GM18499 (cell line): ENCODE measurements at regions not wholly inside any gene's neighbourhood (a gene's known extent, or its start where the extent isn't known, plus 50 kb on each side); places are given as distances from the start of the nearest gene placed in this dataset.

Source experiments
- ATAC-seq: cut with Tn5 transposase; IDR thresholded peaks from one replicate; pipeline ENCODE4 v1.9.1; 2021; ENCODE audit warnings: moderate number of reproducible peaks; ENCODE audit not compliant: insufficient read depth, unreplicated experiment

DNA sequence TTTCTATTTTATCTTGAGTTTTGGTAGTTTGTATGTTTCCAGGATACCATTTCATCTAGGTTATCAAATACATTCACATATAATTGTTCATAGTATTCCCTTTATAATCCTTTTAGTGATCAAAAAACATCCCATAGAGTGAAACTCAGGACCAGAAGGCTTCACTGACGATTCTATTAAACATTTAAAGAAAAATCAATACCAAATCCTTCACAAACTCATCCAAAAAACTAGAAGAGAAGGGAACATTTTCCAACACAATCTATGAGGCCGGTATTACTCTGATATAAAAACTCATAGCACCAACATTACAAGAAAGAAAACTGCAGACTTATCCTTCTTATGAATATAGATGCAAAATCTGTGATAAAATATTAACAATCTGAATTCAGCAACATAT, 203.4 kb downstream of the ANKRD50 start:
- no peak for ATAC-seq

- ATAC-seq, result no peak
Observed at GRCh38 chr4:124514588-124514987, 197.9 kb downstream of the ANKRD50 start.

- no peak for ATAC-seq
Observed at GRCh38 chr4:124515591-124515990, 196.9 kb downstream of the ANKRD50 start.

DNA sequence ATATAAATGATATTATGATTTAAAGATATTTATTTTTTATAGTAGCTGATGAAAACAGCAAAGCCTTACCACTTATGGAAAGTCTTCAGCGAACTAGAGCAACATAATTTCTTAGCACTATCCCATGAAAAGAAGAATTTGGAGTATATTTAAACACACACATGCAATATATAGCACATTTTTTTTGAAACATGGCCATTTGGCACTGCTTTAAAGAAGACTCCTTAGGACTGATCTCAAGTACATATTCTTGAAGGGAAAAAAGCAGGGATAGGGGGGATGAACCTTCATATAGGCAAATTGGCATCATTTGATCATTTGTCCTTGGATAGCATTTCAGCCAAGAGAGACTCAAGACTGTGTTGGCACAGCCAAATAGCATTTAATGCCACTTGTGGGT, 193.3 kb downstream of the ANKRD50 start:
- ATAC-seq, result no peak

GRCh38 chr4:124523816-124524215, 188.7 kb downstream of the ANKRD50 start:
- ATAC-seq, result no peak

DNA sequence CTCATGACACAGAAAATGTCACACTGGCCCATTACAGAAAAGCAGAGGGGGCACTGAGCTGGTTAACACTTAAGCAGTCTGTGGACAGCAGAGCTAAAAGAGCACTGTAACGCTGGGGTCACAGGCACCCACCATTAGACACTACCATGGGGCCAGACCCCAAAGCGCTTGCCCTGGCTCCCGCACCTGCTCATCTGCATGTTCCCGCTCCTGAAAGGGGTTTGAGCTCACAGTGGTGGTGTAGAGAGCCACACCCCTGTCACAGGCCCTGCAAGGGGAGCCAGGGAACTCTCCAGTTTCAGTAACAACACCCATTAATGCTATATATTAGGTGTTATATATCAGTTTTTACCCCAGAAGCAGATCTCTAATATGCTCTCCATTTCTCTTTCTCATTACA, 187.0 kb downstream of the ANKRD50 start:
- ATAC-seq, result no peak

DNA sequence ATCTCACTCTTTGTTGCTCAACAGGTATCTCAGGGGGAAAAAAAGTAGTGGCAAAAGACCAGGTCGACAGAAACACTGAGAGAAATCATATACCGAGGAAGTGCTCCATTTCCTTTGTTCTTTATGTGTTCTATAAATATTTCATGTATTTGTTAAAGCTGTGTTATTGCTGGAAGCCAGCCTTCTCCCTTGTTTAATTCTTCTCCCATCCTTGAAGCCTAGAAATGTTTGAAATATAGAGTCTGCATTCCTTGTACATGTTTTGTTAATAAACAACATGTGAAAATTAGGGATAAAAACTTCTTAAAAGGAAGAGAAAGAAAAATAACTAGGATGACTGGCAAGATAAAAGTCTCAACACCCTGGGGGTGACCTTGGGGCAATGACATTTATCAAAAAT, 186.2 kb downstream of the ANKRD50 start:
- no peak for ATAC-seq

DNA sequence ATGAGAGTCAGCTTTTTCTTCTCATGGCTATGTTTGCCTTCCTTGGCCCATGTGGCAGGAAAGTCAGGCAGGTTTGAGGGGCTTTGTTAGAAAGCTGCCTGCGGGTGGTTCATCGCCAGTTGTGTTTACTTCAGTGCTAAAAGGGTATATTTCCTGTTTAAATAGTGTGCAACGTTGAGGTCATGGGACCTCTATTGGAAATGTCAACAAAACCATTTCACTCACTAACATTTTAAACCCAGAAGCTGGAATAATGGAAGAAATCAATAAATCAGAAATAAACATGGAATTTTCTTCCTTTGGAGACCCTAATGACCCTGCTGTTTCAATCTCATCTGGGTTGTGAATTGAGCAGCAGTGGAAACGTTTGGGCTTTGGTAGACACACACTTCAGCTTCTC, 185.8 kb downstream of the ANKRD50 start:
- no peak for ATAC-seq

DNA sequence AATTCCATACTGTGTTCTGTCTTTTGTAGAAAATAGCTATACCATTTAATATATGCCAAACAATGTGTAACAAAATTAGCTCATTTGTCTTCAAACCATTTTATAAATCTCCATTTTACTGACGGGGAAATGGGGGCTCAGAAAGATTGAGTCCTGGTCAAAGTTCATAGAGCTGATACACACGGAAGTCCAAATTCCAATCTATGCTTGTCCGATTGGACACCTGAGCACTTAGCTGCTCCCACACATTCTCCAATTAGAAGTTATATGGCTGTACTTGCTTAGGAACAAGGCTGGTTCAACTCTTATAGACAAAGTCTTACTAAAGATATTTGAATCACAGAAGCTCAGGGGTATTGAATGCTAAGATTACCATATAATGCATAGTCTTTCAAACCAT, 185.2 kb downstream of the ANKRD50 start:
- ATAC-seq, result no peak

GRCh38 chr4:124529131-124529530, 183.4 kb downstream of the ANKRD50 start:
- ATAC-seq, result no peak

DNA sequence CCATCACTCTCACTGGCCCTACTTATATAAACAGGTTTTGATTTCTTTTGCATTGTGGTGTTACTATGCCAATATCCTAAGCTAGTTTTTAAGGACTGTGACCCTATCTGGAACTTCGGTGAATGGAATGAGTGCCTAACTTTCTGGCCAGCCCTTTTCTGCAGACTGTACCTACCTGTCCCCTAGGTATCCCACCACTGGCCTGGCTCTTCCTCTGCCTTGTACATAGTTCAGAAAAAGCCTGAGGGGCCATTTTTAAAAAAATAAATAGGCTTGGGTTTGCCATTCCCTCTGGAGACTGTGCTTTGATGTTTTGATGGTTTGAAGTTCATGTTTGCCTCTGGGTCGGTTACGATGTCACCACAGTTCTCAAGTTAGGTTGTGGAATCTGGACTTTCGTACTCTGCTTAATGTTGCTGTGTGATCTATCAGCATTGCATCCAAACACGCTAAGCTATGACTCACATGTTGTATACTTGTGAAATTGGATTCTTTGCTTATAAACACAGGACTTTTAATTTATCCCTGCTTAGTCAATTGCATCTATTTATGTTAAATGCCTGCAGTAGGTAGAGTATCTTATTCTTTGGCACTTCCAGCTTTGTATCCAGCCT, 182.0 kb downstream of the ANKRD50 start:
- no peak for ATAC-seq

DNA sequence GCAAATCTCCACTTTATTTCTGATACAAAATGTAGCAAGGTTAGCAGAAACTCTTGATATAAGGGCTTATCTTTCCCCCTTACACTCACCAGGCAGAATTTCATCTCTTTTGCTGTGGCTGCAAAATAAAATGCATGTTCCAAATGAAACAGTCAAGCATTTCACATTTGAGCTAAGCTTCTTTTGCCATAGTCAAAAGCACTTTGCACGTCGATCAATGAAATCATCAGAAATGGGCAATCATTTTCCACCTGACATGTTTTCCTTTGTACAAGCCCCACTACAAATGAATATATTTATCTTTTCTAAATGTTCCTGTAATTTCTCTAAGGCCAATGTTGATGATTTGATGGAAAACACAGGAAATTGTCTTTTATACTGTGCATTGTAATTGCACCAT, 178.4 kb downstream of the ANKRD50 start:
- ATAC-seq, result no peak

DNA sequence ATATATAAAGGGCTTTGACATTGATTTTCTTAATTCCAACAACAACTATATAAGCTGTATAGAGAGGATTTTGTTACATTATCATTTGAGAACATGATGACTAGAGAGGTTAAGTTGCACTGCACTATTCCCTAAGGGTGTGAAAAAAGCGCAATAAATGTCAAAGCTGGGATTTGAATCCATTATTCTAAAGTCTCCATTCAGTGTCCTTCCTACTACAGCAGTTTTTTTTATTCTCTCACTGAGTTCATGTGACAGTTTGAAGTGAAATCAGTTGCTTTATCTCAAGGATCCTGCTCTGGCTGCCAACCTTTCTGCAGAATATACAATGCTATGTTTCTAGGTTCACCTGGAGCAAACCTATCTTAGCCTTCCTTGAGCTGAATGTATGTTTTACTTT, 177.5 kb downstream of the ANKRD50 start:
- ATAC-seq, result no peak

GRCh38 chr4:124536946-124537345, 175.6 kb downstream of the ANKRD50 start:
- no peak for ATAC-seq

GRCh38 chr4:124537971-124538370, 174.6 kb downstream of the ANKRD50 start:
- ATAC-seq, result no peak

GRCh38 chr4:124540014-124540413, 172.5 kb downstream of the ANKRD50 start:
- ATAC-seq, result no peak

DNA sequence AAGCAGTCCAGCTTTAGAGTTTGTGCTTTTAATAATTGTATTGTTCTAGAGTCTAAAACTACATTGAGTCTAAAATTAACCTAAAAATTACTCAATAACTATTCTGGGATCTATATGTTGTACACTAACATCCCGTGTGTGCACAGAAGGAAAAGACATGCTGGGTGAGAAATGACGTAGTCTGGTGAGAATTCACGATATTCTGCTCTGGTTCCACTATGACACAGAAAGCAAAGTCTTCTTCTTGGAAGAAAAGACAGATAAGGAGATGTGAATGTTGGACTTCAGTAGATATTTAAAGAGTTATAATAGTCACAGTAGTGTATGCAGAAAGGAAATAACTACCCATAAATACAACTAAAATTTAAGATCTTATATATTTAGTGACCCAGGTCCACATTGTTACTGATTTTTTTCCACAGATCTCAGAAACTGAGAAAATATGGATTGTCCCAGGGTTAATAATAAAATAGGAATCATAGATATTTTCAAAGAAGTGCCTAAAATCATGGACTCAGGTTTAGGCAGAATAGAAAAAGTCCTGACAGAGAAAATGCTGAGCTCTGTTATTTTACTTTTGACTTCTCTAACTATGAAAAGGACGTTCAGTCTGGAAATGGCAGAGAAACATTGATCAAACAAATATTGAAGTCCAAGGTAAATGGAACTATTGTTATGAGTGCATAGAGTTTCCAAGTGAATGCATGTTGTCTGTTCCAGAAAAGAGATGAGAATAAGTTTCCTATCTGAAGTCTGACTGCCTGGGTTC, 170.7 kb downstream of the ANKRD50 start:
- ATAC-seq, result no peak

DNA sequence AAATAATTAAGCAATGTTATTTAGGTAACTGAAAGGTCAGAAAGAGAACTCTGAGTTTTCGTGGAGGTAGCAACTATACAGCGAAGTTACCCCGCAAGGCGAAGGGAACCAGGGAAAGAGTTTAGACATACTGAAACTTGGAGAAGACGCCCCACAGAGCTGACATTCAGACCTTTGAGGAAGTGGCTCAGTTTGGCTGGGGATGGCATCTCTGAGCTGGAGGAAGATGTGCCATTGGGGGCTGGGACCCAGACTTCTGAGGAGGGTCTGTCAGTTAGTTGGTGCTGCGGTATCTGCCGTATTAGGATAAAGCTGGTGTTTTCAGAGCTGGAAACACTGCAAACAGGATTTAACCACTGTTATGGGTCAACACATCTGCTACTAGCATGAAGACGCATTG, 156.6 kb downstream of the ANKRD50 start:
- ATAC-seq, result no peak

GRCh38 chr4:124564121-124564520, 148.4 kb downstream of the ANKRD50 start:
- ATAC-seq, result no peak

- ATAC-seq, result no peak
Observed at GRCh38 chr4:124565371-124565770, 147.2 kb downstream of the ANKRD50 start.

DNA sequence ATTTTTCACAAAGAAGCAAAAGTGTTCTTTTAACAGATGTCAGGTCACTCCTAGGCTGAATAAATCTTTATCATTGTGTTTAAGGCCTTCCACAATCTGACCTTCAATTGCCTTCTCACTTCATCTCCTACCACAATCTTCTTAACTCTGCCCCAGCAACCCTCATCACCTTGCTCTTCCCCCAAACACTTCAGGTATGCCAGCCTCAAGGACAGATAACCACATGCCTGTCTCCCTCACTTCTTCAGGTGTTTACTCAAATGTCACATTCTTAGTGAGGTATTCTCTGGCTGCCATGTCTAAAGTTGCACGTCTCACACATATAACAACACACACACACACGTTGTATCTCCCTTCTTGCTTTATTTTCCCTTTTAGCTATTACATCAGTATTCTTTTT, 146.5 kb downstream of the ANKRD50 start:
- ATAC-seq, result no peak

DNA sequence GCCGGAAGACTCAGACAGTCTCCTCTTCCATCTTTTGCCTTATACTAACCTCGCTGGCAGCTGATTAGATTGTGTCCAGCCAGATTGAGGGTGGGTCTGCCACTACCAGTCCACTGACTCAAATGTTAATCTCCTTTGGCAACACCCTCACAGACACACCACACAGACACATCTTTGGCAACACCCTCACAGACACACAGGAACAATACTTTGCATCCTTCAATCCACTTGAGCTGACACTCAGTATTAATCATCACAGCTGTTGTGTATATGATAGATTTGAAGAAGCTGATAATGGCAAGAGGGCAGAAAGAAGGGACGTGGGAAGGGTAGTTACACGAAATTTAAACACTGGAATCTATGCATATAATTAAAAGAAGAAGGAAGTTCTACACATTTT, 139.5 kb downstream of the ANKRD50 start:
- no peak for ATAC-seq
